HUES48 (cell line): ENCODE measurements at regions not wholly inside any gene's neighbourhood (a gene's known extent, or its start where the extent isn't known, plus 50 kb on each side); places are given as distances from the start of the nearest gene placed in this dataset.

Experiments used
- H3K27ac ChIP-seq: one replicate; pipeline ENCODE4 v1.7.0; 2013; ENCODE audit warnings: low read depth, low read length, inconsistent platforms
- H3K27me3 ChIP-seq: 2 replicates; pipeline ENCODE4 v1.6.1; 2013; ENCODE audit warnings: mild to moderate bottlenecking, low read length; ENCODE audit not compliant: control insufficient read depth, insufficient read depth
- H3K36me3 ChIP-seq: 2 replicates; pipeline ENCODE4 v1.6.1; 2013; ENCODE audit warnings: low read length; ENCODE audit not compliant: control insufficient read depth, insufficient read depth
- H3K4me1 ChIP-seq: 2 replicates; pipeline ENCODE4 v1.6.1; 2013; ENCODE audit warnings: mild to moderate bottlenecking, low read length; ENCODE audit not compliant: control insufficient read depth, insufficient read depth
- H3K4me3 ChIP-seq: 2 replicates; pipeline ENCODE4 v1.5.1; 2013; ENCODE audit warnings: mild to moderate bottlenecking, low read depth, low read length
- H3K9ac ChIP-seq: 2 replicates; pipeline ENCODE4 v1.6.1; 2013; ENCODE audit warnings: mild to moderate bottlenecking, low read depth, low read length, moderate library complexity
- H3K9me3 ChIP-seq: 2 replicates; pipeline ENCODE4 v1.6.1; 2013; ENCODE audit warnings: low read length; ENCODE audit not compliant: control insufficient read depth, insufficient read depth

- Histone ChIP-seq H3K4me1 (no peaks in the 10 kb centered on the region), H3K9me3 (peaks cover 3% of the 10 kb centered on the region; the same call in 1 of the 2 replicates), H3K9ac (no peak overlapping the region), H3K4me3 (no peak overlapping the region), H3K36me3 (no peaks in the 10 kb centered on the region), H3K27me3 (no peaks in the 10 kb centered on the region), H3K27ac (no peak overlapping the region)
These were observed 257.8 kb upstream of the TUSC1 start for GRCh38 chr9:25936031-25936430.

GRCh38 chr9:25935188-25935587, 256.9 kb upstream of the TUSC1 start:
- H3K4me3 ChIP-seq: no peak overlapping the region
- H3K4me1 ChIP-seq: no peaks in the 10 kb centered on the region
- H3K27me3 ChIP-seq: no peaks in the 10 kb centered on the region
- peaks cover 3% of the 10 kb centered on the region; the same call in 1 of the 2 replicates for H3K9me3 ChIP-seq
- H3K9ac ChIP-seq: no peak overlapping the region
- H3K36me3 ChIP-seq: no peaks in the 10 kb centered on the region
- H3K27ac ChIP-seq: no peak overlapping the region

GRCh38 chr9:25918761-25919160, 240.5 kb upstream of the TUSC1 start:
- no peaks in the 10 kb centered on the region for H3K4me1 ChIP-seq
- no peak overlapping the region for H3K4me3 ChIP-seq
- H3K9me3 ChIP-seq: no peaks in the 10 kb centered on the region
- no peaks in the 10 kb centered on the region for H3K36me3 ChIP-seq
- no peak overlapping the region for H3K27ac ChIP-seq
- H3K27me3 ChIP-seq: no peaks in the 10 kb centered on the region
- H3K9ac ChIP-seq: no peak overlapping the region

GRCh38 chr9:25917731-25918362, 239.6 kb upstream of the TUSC1 start:
- Histone ChIP-seq H3K9ac (no peak overlapping the region), H3K36me3 (no peaks in the 10 kb centered on the region), H3K27me3 (no peaks in the 10 kb centered on the region), H3K4me3 (no peak overlapping the region), H3K4me1 (no peaks in the 10 kb centered on the region), H3K27ac (no peak overlapping the region), H3K9me3 (no peaks in the 10 kb centered on the region)

- Histone ChIP-seq H3K9ac (no peak overlapping the region), H3K9me3 (no peaks in the 10 kb centered on the region), H3K27me3 (no peaks in the 10 kb centered on the region), H3K36me3 (no peaks in the 10 kb centered on the region), H3K27ac (no peak overlapping the region), H3K4me1 (no peaks in the 10 kb centered on the region), H3K4me3 (no peak overlapping the region)
These were observed 235.6 kb upstream of the TUSC1 start for GRCh38 chr9:25913806-25914205.

- Histone ChIP-seq H3K27me3 (no peaks in the 10 kb centered on the region), H3K9ac (no peak overlapping the region), H3K4me3 (no peak overlapping the region), H3K4me1 (no peaks in the 10 kb centered on the region), H3K27ac (no peak overlapping the region), H3K36me3 (no peaks in the 10 kb centered on the region), H3K9me3 (no peaks in the 10 kb centered on the region)
These were observed 226.5 kb upstream of the TUSC1 start for GRCh38 chr9:25904701-25905100.

- no peaks in the 10 kb centered on the region for H3K4me1 ChIP-seq
- no peak overlapping the region for H3K9ac ChIP-seq
- H3K27ac ChIP-seq: no peak overlapping the region
- no peak overlapping the region for H3K4me3 ChIP-seq
- peaks cover 12% of the 10 kb centered on the region for H3K9me3 ChIP-seq
- no peaks in the 10 kb centered on the region for H3K36me3 ChIP-seq
- no peaks in the 10 kb centered on the region for H3K27me3 ChIP-seq
These were observed 213.3 kb upstream of the TUSC1 start for GRCh38 chr9:25891527-25891926.

- H3K9ac ChIP-seq: no peak overlapping the region
- H3K4me1 ChIP-seq: no peaks in the 10 kb centered on the region
- peaks cover 6% of the 10 kb centered on the region for H3K9me3 ChIP-seq
- H3K27me3 ChIP-seq: no peaks in the 10 kb centered on the region
- no peak overlapping the region for H3K27ac ChIP-seq
- no peak overlapping the region for H3K4me3 ChIP-seq
- H3K36me3 ChIP-seq: no peaks in the 10 kb centered on the region
These were observed 211.4 kb upstream of the TUSC1 start for GRCh38 chr9:25889661-25890060.

GRCh38 chr9:25876248-25876647, 198.0 kb upstream of the TUSC1 start:
- H3K27me3 ChIP-seq: no peaks in the 10 kb centered on the region
- no peaks in the 10 kb centered on the region for H3K9me3 ChIP-seq
- H3K4me1 ChIP-seq: no peaks in the 10 kb centered on the region
- no peak overlapping the region for H3K27ac ChIP-seq
- H3K4me3 ChIP-seq: no peak overlapping the region
- H3K36me3 ChIP-seq: no peaks in the 10 kb centered on the region
- no peak overlapping the region for H3K9ac ChIP-seq

- no peaks in the 10 kb centered on the region for H3K4me1 ChIP-seq
- no peak overlapping the region for H3K4me3 ChIP-seq
- no peaks in the 10 kb centered on the region for H3K9me3 ChIP-seq
- no peaks in the 10 kb centered on the region for H3K36me3 ChIP-seq
- no peaks in the 10 kb centered on the region for H3K27me3 ChIP-seq
- no peak overlapping the region for H3K27ac ChIP-seq
- no peak overlapping the region for H3K9ac ChIP-seq
These were observed 186.3 kb upstream of the TUSC1 start for GRCh38 chr9:25864509-25864908.

GRCh38 chr9:25861421-25861820, 183.2 kb upstream of the TUSC1 start:
- Histone ChIP-seq H3K36me3 (no peaks in the 10 kb centered on the region), H3K4me1 (no peaks in the 10 kb centered on the region), H3K4me3 (no peak overlapping the region), H3K27ac (no peak overlapping the region), H3K9ac (no peak overlapping the region), H3K9me3 (no peaks in the 10 kb centered on the region), H3K27me3 (no peaks in the 10 kb centered on the region)
